Suprapubic skin (tissue), 4 donors: ENCODE measurements at regions not wholly inside any gene's neighbourhood (a gene's known extent, or its start where the extent isn't known, plus 50 kb on each side); places are given as distances from the start of the nearest gene placed in this dataset.

ENCODE experiments used
- DNase-seq, 2 donors: peaks; one replicate each; pipeline ENCODE4 v3.0.0-alpha.2; 2019; ENCODE audit warnings: low spot score in 2 of 2
- H3K27ac ChIP-seq: fragments of 200-600 bp; sonication (generic); one replicate; pipeline ENCODE4 v1.5.1; 2019
- H3K27me3 ChIP-seq: fragments of 200-600 bp; sonication (generic); one replicate; pipeline ENCODE4 v1.5.1; 2019
- H3K36me3 ChIP-seq: fragments of 200-600 bp; sonication (generic); one replicate; pipeline ENCODE4 v1.5.1; 2019
- H3K4me1 ChIP-seq: fragments of 200-600 bp; sonication (generic); one replicate; pipeline ENCODE4 v1.5.1; 2019
- H3K4me3 ChIP-seq: fragments of 200-600 bp; sonication (generic); one replicate; pipeline ENCODE4 v1.5.1; 2019; ENCODE audit warnings: mild to moderate bottlenecking
- H3K9me3 ChIP-seq: fragments of 200-600 bp; sonication (generic); one replicate; pipeline ENCODE4 v1.5.1; 2019
- CTCF ChIP-seq, 2 donors: fragments of 200-600 bp in 1 of 2; fragments of 450-650 bp in 1 of 2; sonication (generic) in 1 of 2; IDR thresholded peaks; one replicate each; pipeline ENCODE4 v1.5.1; 2016 to 2019; ENCODE audit warnings: antibody characterized with exemption in 2 of 2, mild to moderate bottlenecking in 1 of 2, moderate library complexity in 1 of 2
- EP300 ChIP-seq: sonication (generic); formaldehyde crosslinking; IDR thresholded peaks from one replicate; pipeline ENCODE4 v1.6.1; 2017; ENCODE audit warnings: antibody characterized with exemption
- POLR2A ChIP-seq, 2 donors: fragments of 450-650 bp; IDR thresholded peaks; one replicate each; pipeline ENCODE4 v1.6.1; 2017; ENCODE audit warnings: antibody characterized with exemption in 2 of 2, mild to moderate bottlenecking in 2 of 2, moderate library complexity in 2 of 2
- POLR2AphosphoS5 ChIP-seq, 3 donors: sonication (generic); formaldehyde crosslinking; IDR thresholded peaks; one replicate each; pipeline ENCODE4 v1.6.1; 2017; ENCODE audit warnings: antibody characterized with exemption in 3 of 3
- WGBS: methylation state at CpG from one replicate; pipeline ENCODE4 v1.1.5; 2018; 5-methylcytosine and 5-hydroxymethylcytosine counted together

- 59% methylated on average over 5 of the region's 8 CpGs for WGBS
- no peak for DNase-seq
- Histone ChIP-seq H3K36me3 (no peaks in the 10 kb centered on the region), H3K4me3 (no peak overlapping the region), H3K27ac (no peak overlapping the region), H3K9me3 (no peaks in the 10 kb centered on the region), H3K4me1 (peaks cover 41% of the 10 kb centered on the region), H3K27me3 (no peaks in the 10 kb centered on the region)
- no peak for TF ChIP-seq POLR2A (IDR thresholded peaks at IDR 0.05)
- no peak for TF ChIP-seq CTCF (IDR thresholded peaks at IDR 0.05)
Observed at GRCh38 chr2:120594856-120595685, 140.6 kb upstream of the GLI2 start.

GRCh38 chr2:120595739-120596138 is 139.9 kb upstream of the GLI2 start:
- no peaks in the 10 kb centered on the region for H3K27me3 ChIP-seq

GRCh38 chr2:120596191-120596811 is 139.4 kb upstream of the GLI2 start:
- H3K27me3 ChIP-seq: no peaks in the 10 kb centered on the region
- no peaks in the 10 kb centered on the region for H3K9me3 ChIP-seq
- TF ChIP-seq POLR2A (IDR thresholded peaks at IDR 0.05) (no peak), EP300 (no peak), CTCF (IDR thresholded peaks at IDR 0.05) (no peak), POLR2AphosphoS5 (IDR thresholded peaks at IDR 0.05) (no peak)
- peak overlapping the region; percentile 61 for H3K27ac ChIP-seq
- DNase-seq: peak; percentile 76 to 78
- H3K36me3 ChIP-seq: no peaks in the 10 kb centered on the region
- peaks cover 41% of the 10 kb centered on the region for H3K4me1 ChIP-seq
- 61% methylated on average over 9 of the region's 16 CpGs for WGBS
- no peak overlapping the region for H3K4me3 ChIP-seq

More at GRCh38 chr2:120595739-120596138, 139.9 kb upstream of the GLI2 start:
- no peak for DNase-seq
- Histone ChIP-seq H3K4me3 (no peak overlapping the region), H3K36me3 (no peaks in the 10 kb centered on the region), H3K27ac (peak overlapping the region; percentile 61), H3K9me3 (no peaks in the 10 kb centered on the region), H3K4me1 (peaks cover 41% of the 10 kb centered on the region)
- 93% methylated on average over 1 of the region's 1 CpG for WGBS
- TF ChIP-seq POLR2A (IDR thresholded peaks at IDR 0.05) (no peak), POLR2AphosphoS5 (IDR thresholded peaks at IDR 0.05) (no peak), CTCF (IDR thresholded peaks at IDR 0.05) (no peak), EP300 (no peak)

GRCh38 chr2:120596990-120597594 is 138.6 kb upstream of the GLI2 start:
- no peaks in the 10 kb centered on the region for H3K27me3 ChIP-seq
- 38% methylated on average over 12 of the region's 12 CpGs for WGBS
- peaks cover 41% of the 10 kb centered on the region for H3K4me1 ChIP-seq
- no peaks in the 10 kb centered on the region for H3K36me3 ChIP-seq
- H3K4me3 ChIP-seq: no peak overlapping the region
- peak overlapping the region; percentile 30 for H3K27ac ChIP-seq
- peak; percentile 90 for DNase-seq
- H3K9me3 ChIP-seq: no peaks in the 10 kb centered on the region
- TF ChIP-seq EP300 (no peak), POLR2AphosphoS5 (IDR thresholded peaks at IDR 0.05) (peak in 1 of 3 donors; percentile 35), CTCF (IDR thresholded peaks at IDR 0.05) (no peak), POLR2A (IDR thresholded peaks at IDR 0.05) (no peak)
